DOHH2 (cell line): ENCODE measurements at regions not wholly inside any gene's neighbourhood (a gene's known extent, or its start where the extent isn't known, plus 50 kb on each side); places are given as distances from the start of the nearest gene placed in this dataset.

ENCODE experiments used
- H3F3A ChIP-seq: fragments of 200-600 bp; sonication (generic), shearing (Covaris generic); 2 replicates; pipeline ENCODE4 v1.6.0; 2016; ENCODE audit warnings: antibody characterized with exemption, mild to moderate bottlenecking; ENCODE audit not compliant: control insufficient read depth, insufficient read depth
- H3K27ac ChIP-seq: fragments of 200-600 bp; sonication (generic); 2 replicates; pipeline ENCODE4 v1.5.1; 2014; ENCODE audit warnings: low read depth, mild to moderate bottlenecking, low read length, moderate library complexity
- H3K27me3 ChIP-seq: fragments of 200-600 bp; sonication (generic); 2 replicates; pipeline ENCODE4 v1.6.1; 2014; ENCODE audit warnings: mild to moderate bottlenecking, low read length, mixed read lengths; ENCODE audit not compliant: control insufficient read depth
- H3K36me3 ChIP-seq: fragments of 200-600 bp; sonication (generic); 2 replicates; pipeline ENCODE4 v1.6.1; 2014; ENCODE audit warnings: mild to moderate bottlenecking, low read length, moderate library complexity, mixed read lengths; ENCODE audit not compliant: control insufficient read depth
- H3K4me1 ChIP-seq: fragments of 200-600 bp; sonication (generic); 2 replicates; pipeline ENCODE4 v1.6.1; 2014; ENCODE audit warnings: mild to moderate bottlenecking, low read length, mixed read lengths; ENCODE audit not compliant: control insufficient read depth
- H3K4me2 ChIP-seq: fragments of 200-600 bp; sonication (generic); 2 replicates; pipeline ENCODE4 v1.6.0; 2014; ENCODE audit warnings: mild to moderate bottlenecking, low read length, moderate library complexity
- H3K4me3 ChIP-seq: fragments of 200-600 bp; sonication (generic); 2 replicates; pipeline ENCODE4 v1.5.1; 2014; ENCODE audit warnings: mild to moderate bottlenecking, low read length, mixed read lengths
- H3K79me2 ChIP-seq: fragments of 200-600 bp; sonication (generic); 2 replicates; pipeline ENCODE4 v1.6.1; 2014; ENCODE audit warnings: mild to moderate bottlenecking, low read length, mixed read lengths; ENCODE audit not compliant: control insufficient read depth
- H3K9me2 ChIP-seq: fragments of 200-600 bp; sonication (generic); replicated peaks from 2 replicates; pipeline ENCODE4 v1.6.1; 2014; ENCODE audit warnings: mild to moderate bottlenecking, low read length, mixed read lengths; ENCODE audit not compliant: control insufficient read depth
- H3K9me3 ChIP-seq: fragments of 200-600 bp; sonication (generic); 2 replicates; pipeline ENCODE4 v1.6.1; 2014; ENCODE audit warnings: antibody characterized with exemption, low read length, mixed read lengths; ENCODE audit not compliant: control insufficient read depth, insufficient read depth
- H4K20me1 ChIP-seq: fragments of 200-600 bp; sonication (generic); 2 replicates; pipeline ENCODE4 v1.6.0; 2014; ENCODE audit warnings: low read depth, mild to moderate bottlenecking, antibody characterized with exemption, low read length, moderate library complexity; ENCODE audit not compliant: control insufficient read depth, insufficient read depth
- CTCF ChIP-seq: fragments of 200-600 bp; sonication (generic); IDR thresholded peaks from one replicate; pipeline ENCODE4 v1.5.1; 2014; ENCODE audit warnings: antibody characterized with exemption, mild to moderate bottlenecking, low read depth, low read length; ENCODE audit not compliant: poor library complexity, severe bottlenecking
- EZH2phosphoT487 ChIP-seq: fragments of 200-600 bp; sonication (generic); IDR thresholded peaks from 2 replicates; pipeline ENCODE4 v1.6.1; 2017; ENCODE audit warnings: borderline replicate concordance, mild to moderate bottlenecking, antibody characterized with exemption, low read length, moderate library complexity, mixed read lengths

GRCh38 chr15:62857411-62857853 lies 185.1 kb upstream of the TPM1 start:
- no peaks in the 10 kb centered on the region for H3F3A ChIP-seq
- H3K4me3 ChIP-seq, result no peak overlapping the region
- no peaks in the 10 kb centered on the region for H4K20me1 ChIP-seq
- H3K27me3 ChIP-seq, result no peaks in the 10 kb centered on the region
- no peak overlapping the region for H3K4me2 ChIP-seq
- H3K9me2 ChIP-seq, result no peaks in the 10 kb centered on the region
- H3K4me1 ChIP-seq, result no peaks in the 10 kb centered on the region
- TF ChIP-seq CTCF (no peak), EZH2phosphoT487 (no peak)
- no peak overlapping the region for H3K27ac ChIP-seq
- H3K36me3 ChIP-seq, result no peaks in the 10 kb centered on the region
- no peaks in the 10 kb centered on the region for H3K79me2 ChIP-seq
- no peaks in the 10 kb centered on the region for H3K9me3 ChIP-seq

- TF ChIP-seq CTCF (no peak), EZH2phosphoT487 (no peak)
- H3K4me3 ChIP-seq, result no peak overlapping the region
- H3K9me2 ChIP-seq, result no peaks in the 10 kb centered on the region
- H3K79me2 ChIP-seq, result no peaks in the 10 kb centered on the region
- no peak overlapping the region for H3K4me2 ChIP-seq
- no peaks in the 10 kb centered on the region for H3K4me1 ChIP-seq
- H3K36me3 ChIP-seq, result no peaks in the 10 kb centered on the region
- H3K27ac ChIP-seq, result no peak overlapping the region
- H3K27me3 ChIP-seq, result no peaks in the 10 kb centered on the region
- no peaks in the 10 kb centered on the region for H3F3A ChIP-seq
- H3K9me3 ChIP-seq, result no peaks in the 10 kb centered on the region
- H4K20me1 ChIP-seq, result no peaks in the 10 kb centered on the region
Measured at GRCh38 chr15:62858343-62858742, 184.2 kb upstream of the TPM1 start.

- Histone ChIP-seq H3K4me2 (no peak overlapping the region), H3K27me3 (no peaks in the 10 kb centered on the region), H3K79me2 (no peaks in the 10 kb centered on the region), H3K4me1 (no peaks in the 10 kb centered on the region), H3K9me3 (no peaks in the 10 kb centered on the region), H3F3A (no peaks in the 10 kb centered on the region), H4K20me1 (no peaks in the 10 kb centered on the region), H3K36me3 (no peaks in the 10 kb centered on the region), H3K4me3 (no peak overlapping the region), H3K9me2 (no peaks in the 10 kb centered on the region), H3K27ac (no peak overlapping the region)
- TF ChIP-seq EZH2phosphoT487, result no peak
- no peak for TF ChIP-seq CTCF
Measured at GRCh38 chr15:62862717-62863116, 179.8 kb upstream of the TPM1 start.

- Histone ChIP-seq H3K4me3 (no peak overlapping the region), H3K27ac (no peak overlapping the region), H3K4me1 (no peaks in the 10 kb centered on the region), H3K79me2 (no peaks in the 10 kb centered on the region), H4K20me1 (no peaks in the 10 kb centered on the region), H3K27me3 (no peaks in the 10 kb centered on the region), H3K9me2 (no peaks in the 10 kb centered on the region), H3K36me3 (no peaks in the 10 kb centered on the region), H3F3A (no peaks in the 10 kb centered on the region), H3K9me3 (no peaks in the 10 kb centered on the region), H3K4me2 (no peak overlapping the region)
- no peak for TF ChIP-seq EZH2phosphoT487
- TF ChIP-seq CTCF, result no peak
Measured at GRCh38 chr15:62866366-62866765, 176.2 kb upstream of the TPM1 start.
